ENCODE measurements at regions not wholly inside any gene's neighbourhood (a gene's known extent, or its start where the extent isn't known, plus 50 kb on each side); places are given as distances from the start of the nearest gene placed in this dataset.

- H4K5ac ChIP-seq (ENCODE audit: insufficient read length, low read depth, low read length): no peak overlapping the region
- peaks cover 15% of the 10 kb centered on the region for H3K27me3 Mint-ChIP-seq (ENCODE audit: low read depth)
- H3K18ac ChIP-seq (ENCODE audit: insufficient read length, low read depth, low read length): no peak overlapping the region
- H3K56ac ChIP-seq (ENCODE audit: insufficient read length, low read depth, low read length): no peak overlapping the region
- no peak overlapping the region for H2BK15ac ChIP-seq (ENCODE audit: low read depth, low read length)
- H3K27ac Mint-ChIP-seq: no peak overlapping the region
- no peaks in the 10 kb centered on the region for H3K36me3 Mint-ChIP-seq (ENCODE audit: insufficient read depth in 1 of 3, low read depth in 3 of 3)
- H2BK20ac ChIP-seq (ENCODE audit: low read depth, low read length, poor library complexity, severe bottlenecking): no peak overlapping the region
- H3K4me1 Mint-ChIP-seq: no peaks in the 10 kb centered on the region
- no peak overlapping the region for H3K14ac ChIP-seq (ENCODE audit: insufficient read depth, low read length)
- no peak overlapping the region for H3K27ac ChIP-seq (ENCODE audit: insufficient read length, low read depth, low read length)
- no CpG with 5 or more reads among the region's 5 CpGs for WGBS (ENCODE audit: extremely low coverage, insufficient read length, low lambda C conversion rate)
- no peaks in the 10 kb centered on the region for H4K20me1 ChIP-seq (ENCODE audit: control insufficient read depth, insufficient read depth, insufficient read length)
- H4K91ac ChIP-seq (ENCODE audit: insufficient read length, low read depth, low read length): no peak overlapping the region
- H2AK5ac ChIP-seq (ENCODE audit: insufficient read length, low read length): no peak overlapping the region
- no peak overlapping the region for H2AFZ ChIP-seq (ENCODE audit: low read length)
- H3T11ph ChIP-seq (ENCODE audit: low read length): no peak overlapping the region
- H2BK5ac ChIP-seq (ENCODE audit: insufficient read length, low read length): no peak overlapping the region
- no peaks in the 10 kb centered on the region for H3K79me2 ChIP-seq (ENCODE audit: insufficient read depth, low read length)
- H3K4ac ChIP-seq (ENCODE audit: low read depth, low read length): no peak overlapping the region
- no peak for DNase-seq
- H3K9me3 Mint-ChIP-seq: no peaks in the 10 kb centered on the region
- H3K23me2 ChIP-seq (ENCODE audit: insufficient read length, low read depth, low read length, poor library complexity, severe bottlenecking): no peaks in the 10 kb centered on the region
- no peaks in the 10 kb centered on the region for H3K4me1 ChIP-seq (ENCODE audit: insufficient read depth, low read length)
- H3K9me3 ChIP-seq (ENCODE audit: control insufficient read depth, low read depth, low read length): no peaks in the 10 kb centered on the region
- H3K27me3 ChIP-seq (ENCODE audit: insufficient read depth, low read length): no peaks in the 10 kb centered on the region
- no peak overlapping the region for H2BK12ac ChIP-seq (ENCODE audit: insufficient read length, low read depth, low read length)
- H2BK120ac ChIP-seq (ENCODE audit: low read depth, low read length, poor library complexity, severe bottlenecking): no peak overlapping the region
- no peak overlapping the region for H4K8ac ChIP-seq (replicated peaks; ENCODE audit: insufficient read length, low read depth, low read length)
- H3K79me1 ChIP-seq (ENCODE audit: insufficient read depth, low read depth, low read length, poor library complexity, severe bottlenecking): no peaks in the 10 kb centered on the region
- no peak overlapping the region for H3K4me3 Mint-ChIP-seq
- no peak overlapping the region for H3K4me2 ChIP-seq (ENCODE audit: insufficient read depth, insufficient read length, low read length)
- H3K23ac ChIP-seq (ENCODE audit: insufficient read length, low read depth, low read length): no peak overlapping the region
- no peak overlapping the region for H3K9ac ChIP-seq (ENCODE audit: extremely low read depth, insufficient read length, low read length)
- TF ChIP-seq CTCF (conservative IDR thresholded peaks at IDR 0.05): no peak
These were observed 470.5 kb downstream of the MIAT start for GRCh38 chr22:27127911-27128310.
